H9 (cell line): ENCODE measurements at regions not wholly inside any gene's neighbourhood (a gene's known extent, or its start where the extent isn't known, plus 50 kb on each side); places are given as distances from the start of the nearest gene placed in this dataset.

Experiments used
- DNase-seq: peaks from one replicate; pipeline ENCODE4 v3.0.0-alpha.2; 2017
- H2AFZ ChIP-seq: one replicate; pipeline ENCODE4 v1.6.1; 2013; ENCODE audit warnings: mild to moderate bottlenecking, low read length, control low read depth, moderate library complexity
- H2AK5ac ChIP-seq: 2 replicates; pipeline ENCODE4 v1.6.1; 2013; ENCODE audit warnings: low read length, control low read depth, mixed read lengths; ENCODE audit not compliant: insufficient read length
- H2BK120ac ChIP-seq: one replicate; pipeline ENCODE4 v1.6.1; 2013; ENCODE audit warnings: low read depth, mild to moderate bottlenecking, low read length, control low read depth, inconsistent platforms; ENCODE audit not compliant: poor library complexity, severe bottlenecking
- H2BK12ac ChIP-seq: 2 replicates; pipeline ENCODE4 v1.6.1; 2013; ENCODE audit warnings: low read length, control low read depth, mixed read lengths, low read depth; ENCODE audit not compliant: insufficient read length
- H2BK15ac ChIP-seq: 2 replicates; pipeline ENCODE4 v1.6.1; 2013; ENCODE audit warnings: low read depth, low read length, control low read depth
- H2BK20ac ChIP-seq: one replicate; pipeline ENCODE4 v1.6.1; 2013; ENCODE audit warnings: low read depth, mild to moderate bottlenecking, low read length, control low read depth, inconsistent platforms; ENCODE audit not compliant: poor library complexity, severe bottlenecking
- H2BK5ac ChIP-seq: 2 replicates; pipeline ENCODE4 v1.6.1; 2013; ENCODE audit warnings: low read length, control low read depth, mixed read lengths; ENCODE audit not compliant: insufficient read length
- H3K14ac ChIP-seq: 2 replicates; pipeline ENCODE4 v1.6.1; 2013; ENCODE audit warnings: low read length, control low read depth; ENCODE audit not compliant: insufficient read depth
- H3K18ac ChIP-seq: 2 replicates; pipeline ENCODE4 v1.6.1; 2013; ENCODE audit warnings: low read depth, mild to moderate bottlenecking, mixed read lengths, low read length, control low read depth; ENCODE audit not compliant: insufficient read length
- H3K23ac ChIP-seq: 2 replicates; pipeline ENCODE4 v1.6.1; 2013; ENCODE audit warnings: low read length, control low read depth, mixed read lengths, low read depth; ENCODE audit not compliant: insufficient read length
- H3K23me2 ChIP-seq: 2 replicates; pipeline ENCODE4 v1.6.1; 2013; ENCODE audit warnings: low read depth, mild to moderate bottlenecking, mixed read lengths, low read length, control low read depth; ENCODE audit not compliant: insufficient read length, poor library complexity, severe bottlenecking
- H3K27ac ChIP-seq: 2 replicates; pipeline ENCODE4 v1.5.1; 2013; ENCODE audit warnings: low read length, control low read depth, mixed read lengths, low read depth; ENCODE audit not compliant: insufficient read length
- H3K27me3 ChIP-seq: 2 replicates; pipeline ENCODE4 v1.6.1; 2013; ENCODE audit warnings: low read length, control low read depth, inconsistent platforms; ENCODE audit not compliant: insufficient read depth
- H3K4ac ChIP-seq: 2 replicates; pipeline ENCODE4 v1.6.1; 2013; ENCODE audit warnings: low read depth, mild to moderate bottlenecking, control low read depth, inconsistent platforms, low read length, moderate library complexity
- H3K4me1 ChIP-seq: 2 replicates; pipeline ENCODE4 v1.6.1; 2013; ENCODE audit warnings: low read length, control low read depth, inconsistent platforms; ENCODE audit not compliant: insufficient read depth
- H3K4me2 ChIP-seq: 2 replicates; pipeline ENCODE4 v1.6.1; 2013; ENCODE audit warnings: low read length, control low read depth, mixed read lengths; ENCODE audit not compliant: insufficient read length, insufficient read depth
- H3K56ac ChIP-seq: 2 replicates; pipeline ENCODE4 v1.6.1; 2013; ENCODE audit warnings: low read depth, mild to moderate bottlenecking, mixed read lengths, low read length, control low read depth; ENCODE audit not compliant: insufficient read length
- H3K79me1 ChIP-seq: 2 replicates; pipeline ENCODE4 v1.6.1; 2013; ENCODE audit warnings: low read depth, mild to moderate bottlenecking, moderate library complexity, low read length, control low read depth, inconsistent platforms; ENCODE audit not compliant: insufficient read depth, poor library complexity, severe bottlenecking
- H3K79me2 ChIP-seq: 2 replicates; pipeline ENCODE4 v1.6.1; 2013; ENCODE audit warnings: low read length, control low read depth, inconsistent platforms; ENCODE audit not compliant: insufficient read depth
- H3K9ac ChIP-seq: 2 replicates; pipeline ENCODE4 v1.6.1; 2013; ENCODE audit warnings: low read length, control low read depth, mixed read lengths; ENCODE audit not compliant: insufficient read length; ENCODE audit errors: extremely low read depth
- H3K9me3 ChIP-seq: one replicate; pipeline ENCODE4 v1.6.1; 2013; ENCODE audit warnings: low read depth, low read length, inconsistent platforms; ENCODE audit not compliant: control insufficient read depth
- H3T11ph ChIP-seq: one replicate; pipeline ENCODE4 v1.6.1; 2013; ENCODE audit warnings: mild to moderate bottlenecking, low read length, control low read depth, inconsistent platforms
- H4K20me1 ChIP-seq: one replicate; pipeline ENCODE4 v1.6.1; 2013; ENCODE audit not compliant: control insufficient read depth, insufficient read length, insufficient read depth
- H4K5ac ChIP-seq: 2 replicates; pipeline ENCODE4 v1.6.1; 2013; ENCODE audit warnings: low read depth, mild to moderate bottlenecking, mixed read lengths, low read length, control low read depth; ENCODE audit not compliant: insufficient read length
- H4K8ac ChIP-seq: replicated peaks from 2 replicates; pipeline ENCODE4 v1.6.1; 2013; ENCODE audit warnings: low read length, control low read depth, mixed read lengths, low read depth; ENCODE audit not compliant: insufficient read length
- H4K91ac ChIP-seq: 2 replicates; pipeline ENCODE4 v1.6.1; 2013; ENCODE audit warnings: low read depth, mild to moderate bottlenecking, moderate library complexity, mixed read lengths, low read length, control low read depth; ENCODE audit not compliant: insufficient read length
- H3K27ac Mint-ChIP-seq, 3 experiments: 2 replicates in 2 of 3; 3 replicates in 1 of 3; pipeline ENCODE4 v1.8.0; 2020 to 2021; ENCODE audit warnings: mixed read lengths in 3 of 3, mild to moderate bottlenecking in 1 of 3, moderate library complexity in 1 of 3
- H3K27me3 Mint-ChIP-seq: 2 replicates; pipeline ENCODE4 v1.8.0; 2021; ENCODE audit warnings: low read depth, mild to moderate bottlenecking, moderate library complexity, mixed read lengths
- H3K36me3 Mint-ChIP-seq, 3 experiments: 2 replicates in 2 of 3; 3 replicates in 1 of 3; pipeline ENCODE4 v1.8.0; 2020 to 2021; ENCODE audit warnings: low read depth in 3 of 3, mixed read lengths in 3 of 3; ENCODE audit not compliant: insufficient read depth in 1 of 3
- H3K4me1 Mint-ChIP-seq, 2 experiments: 2 replicates each; pipeline ENCODE4 v1.8.0; 2020; ENCODE audit warnings: mixed read lengths in 2 of 2
- H3K4me3 Mint-ChIP-seq, 2 experiments: 2 replicates in 1 of 2; 3 replicates in 1 of 2; pipeline ENCODE4 v1.8.0; 2020 to 2021; ENCODE audit warnings: mild to moderate bottlenecking in 2 of 2, mixed read lengths in 2 of 2, moderate library complexity in 1 of 2
- H3K9me3 Mint-ChIP-seq, 2 experiments: 2 replicates in 1 of 2; 3 replicates in 1 of 2; pipeline ENCODE4 v1.8.0; 2020; ENCODE audit warnings: mild to moderate bottlenecking in 2 of 2, mixed read lengths in 2 of 2, moderate library complexity in 1 of 2
- CTCF ChIP-seq: fragments of 200-600 bp; sonication (generic); conservative IDR thresholded peaks from 3 replicates; pipeline ENCODE4 v1.8.0; 2021; ENCODE audit warnings: antibody characterized with exemption, mild to moderate bottlenecking
- WGBS: extraction: QIAGEN DNeasy Blood & Tissue Kit; methylation state at CpG from one replicate; pipeline ENCODE4 v1.1.7; 2013; ENCODE audit warnings: missing lambda C conversion rate, low lambda C conversion rate, mixed read lengths; ENCODE audit not compliant: insufficient read length; ENCODE audit errors: extremely low coverage; 5-methylcytosine and 5-hydroxymethylcytosine counted together

- no peaks in the 10 kb centered on the region for H3K9me3 ChIP-seq
- no peaks in the 10 kb centered on the region for H3K23me2 ChIP-seq
- no peak overlapping the region for H4K91ac ChIP-seq
- H3T11ph ChIP-seq, result no peak overlapping the region
- H4K20me1 ChIP-seq, result no peaks in the 10 kb centered on the region
- H2BK120ac ChIP-seq, result no peak overlapping the region
- Mint-ChIP-seq H3K27ac (no peak overlapping the region), H3K4me3 (no peak overlapping the region), H3K9me3 (no peaks in the 10 kb centered on the region), H3K27me3 (0 out of 2 replicates have a peak, but pooled peaks cover 2% of the 10 kb centered on the region), H3K36me3 (no peaks in the 10 kb centered on the region), H3K4me1 (peaks cover 0 to 3% of the 10 kb centered on the region in 2 experiments; a peak in 2 of 4 replicates)
- H3K56ac ChIP-seq, result no peak overlapping the region
- no CpG with 5 or more reads among the region's 12 CpGs for WGBS
- H2BK15ac ChIP-seq, result no peak overlapping the region
- H3K79me2 ChIP-seq, result no peaks in the 10 kb centered on the region
- H3K79me1 ChIP-seq, result no peaks in the 10 kb centered on the region
- no peak for TF ChIP-seq CTCF
- H3K23ac ChIP-seq, result no peak overlapping the region
- no peak overlapping the region for H2BK12ac ChIP-seq
- H3K27ac ChIP-seq, result no peak overlapping the region
- H3K4me1 ChIP-seq, result no peaks in the 10 kb centered on the region
- no peak overlapping the region for H3K9ac ChIP-seq
- no peak overlapping the region for H3K18ac ChIP-seq
- no peaks in the 10 kb centered on the region for H3K27me3 ChIP-seq
- H4K8ac ChIP-seq, result no peak overlapping the region
- no peak overlapping the region for H2AFZ ChIP-seq
- no peak overlapping the region for H2BK5ac ChIP-seq
- no peak overlapping the region for H3K4ac ChIP-seq
- no peak overlapping the region; the same call in 1 of the 2 replicates for H3K14ac ChIP-seq
- no peak overlapping the region for H4K5ac ChIP-seq
- DNase-seq, result no peak
- H2AK5ac ChIP-seq, result no peak overlapping the region
- no peak overlapping the region for H3K4me2 ChIP-seq
- no peak overlapping the region for H2BK20ac ChIP-seq
Observed at GRCh38 chr10:3347413-3348182, 175.0 kb upstream of the PITRM1 start.
